ENCODE measurements at regions not wholly inside any gene's neighbourhood (a gene's known extent, or its start where the extent isn't known, plus 50 kb on each side); places are given as distances from the start of the nearest gene placed in this dataset.

- WGBS: 61% methylated on average over 3 of the region's 3 CpGs
- DNase-seq (ENCODE audit: low spot score in 2 of 2): no peak
- Histone ChIP-seq H3K4me3 (no peak overlapping the region), H3K27ac (no peak overlapping the region), H3K4me1 (no peaks in the 10 kb centered on the region), H3K9me3 (no peaks in the 10 kb centered on the region), H3K36me3 (no peaks in the 10 kb centered on the region), H3K27me3 (no peaks in the 10 kb centered on the region)
- TF ChIP-seq CTCF (IDR thresholded peaks at IDR 0.05): no peak
- no peak for TF ChIP-seq POLR2AphosphoS5 (IDR thresholded peaks at IDR 0.05)
- no peak for TF ChIP-seq POLR2A (IDR thresholded peaks at IDR 0.05)
- no peak for TF ChIP-seq EP300 (IDR thresholded peaks at IDR 0.05)
Observed at GRCh38 chr3:75176937-75177336, 487.2 kb upstream of the FRG2C start.

GRCh38 chr3:75180235-75180944, 483.7 kb upstream of the FRG2C start:
- H3K4me1 ChIP-seq: no peaks in the 10 kb centered on the region
- no peak overlapping the region for H3K27ac ChIP-seq
- no peaks in the 10 kb centered on the region for H3K27me3 ChIP-seq
- no peak for DNase-seq (ENCODE audit: low spot score in 2 of 2)
- H3K9me3 ChIP-seq: no peaks in the 10 kb centered on the region
- TF ChIP-seq EP300 (IDR thresholded peaks at IDR 0.05) (no peak), POLR2A (IDR thresholded peaks at IDR 0.05) (no peak), CTCF (IDR thresholded peaks at IDR 0.05) (no peak), POLR2AphosphoS5 (IDR thresholded peaks at IDR 0.05) (no peak)
- 81% methylated on average over 7 of the region's 7 CpGs for WGBS
- H3K4me3 ChIP-seq: no peak overlapping the region
- no peaks in the 10 kb centered on the region for H3K36me3 ChIP-seq

GRCh38 chr3:75180945-75181298, 483.2 kb upstream of the FRG2C start:
- Histone ChIP-seq H3K4me1 (no peaks in the 10 kb centered on the region), H3K27me3 (no peaks in the 10 kb centered on the region), H3K36me3 (no peaks in the 10 kb centered on the region), H3K9me3 (no peaks in the 10 kb centered on the region), H3K4me3 (no peak overlapping the region), H3K27ac (no peak overlapping the region)
- WGBS: 100% methylated on average over 1 of the region's 1 CpG
- no peak for TF ChIP-seq EP300 (IDR thresholded peaks at IDR 0.05)
- TF ChIP-seq POLR2A (IDR thresholded peaks at IDR 0.05): no peak
- TF ChIP-seq POLR2AphosphoS5 (IDR thresholded peaks at IDR 0.05): no peak
- no peak for TF ChIP-seq CTCF (IDR thresholded peaks at IDR 0.05)
- no peak for DNase-seq (ENCODE audit: low spot score in 2 of 2)

GRCh38 chr3:75188962-75189361, 475.2 kb upstream of the FRG2C start:
- 65% methylated on average over 3 of the region's 3 CpGs for WGBS
- no peaks in the 10 kb centered on the region for H3K9me3 ChIP-seq
- H3K27me3 ChIP-seq: peaks cover 3% of the 10 kb centered on the region
- H3K27ac ChIP-seq: no peak overlapping the region
- H3K4me3 ChIP-seq: no peak overlapping the region
- no peak for DNase-seq (ENCODE audit: low spot score in 2 of 2)
- H3K4me1 ChIP-seq: no peaks in the 10 kb centered on the region
- TF ChIP-seq POLR2AphosphoS5 (IDR thresholded peaks at IDR 0.05): no peak
- TF ChIP-seq EP300 (IDR thresholded peaks at IDR 0.05): no peak
- no peak for TF ChIP-seq POLR2A (IDR thresholded peaks at IDR 0.05)
- TF ChIP-seq CTCF (IDR thresholded peaks at IDR 0.05): no peak
- H3K36me3 ChIP-seq: no peaks in the 10 kb centered on the region

- H3K36me3 ChIP-seq: no peaks in the 10 kb centered on the region
- TF ChIP-seq CTCF (IDR thresholded peaks at IDR 0.05) (peak; percentile 18 to 69), POLR2AphosphoS5 (IDR thresholded peaks at IDR 0.05) (no peak), EP300 (IDR thresholded peaks at IDR 0.05) (no peak), POLR2A (IDR thresholded peaks at IDR 0.05) (no peak)
- H3K27me3 ChIP-seq: peaks cover 3% of the 10 kb centered on the region
- WGBS: 35% methylated on average over 5 of the region's 6 CpGs
- DNase-seq (ENCODE audit: low spot score in 2 of 2): no peak
- no peaks in the 10 kb centered on the region for H3K4me1 ChIP-seq
- no peak overlapping the region for H3K4me3 ChIP-seq
- H3K27ac ChIP-seq: no peak overlapping the region
- no peaks in the 10 kb centered on the region for H3K9me3 ChIP-seq
Observed at GRCh38 chr3:75192146-75192616, 471.9 kb upstream of the FRG2C start.

Measured in suprapubic skin (tissue), 4 donors.